ENCODE measurements at regions not wholly inside any gene's neighbourhood (a gene's known extent, or its start where the extent isn't known, plus 50 kb on each side); places are given as distances from the start of the nearest gene placed in this dataset.

DNA sequence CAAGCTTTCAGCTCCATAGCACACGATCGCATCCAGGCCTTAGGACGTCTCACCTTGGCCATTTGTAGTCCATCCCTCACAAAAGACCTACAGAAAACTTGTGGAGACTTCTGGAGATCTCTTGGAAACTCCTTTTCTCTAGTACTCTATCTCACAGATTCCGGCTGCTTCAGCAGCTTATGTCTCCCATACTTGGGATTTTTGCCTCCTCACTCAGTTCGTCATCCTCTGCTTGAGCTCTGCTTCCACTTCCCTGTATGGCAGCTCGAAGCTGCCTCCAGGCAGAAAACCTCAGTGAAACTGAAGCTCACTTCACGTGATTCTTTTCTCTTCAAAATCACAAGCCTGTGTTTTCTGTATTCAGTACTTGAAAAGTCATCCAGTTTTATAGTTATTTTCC lies 178.7 kb upstream of the GDF10 start:
- no peak for FAIRE-seq
- H3K36me3 ChIP-seq (ENCODE audit: control insufficient read depth in 2 of 2, extremely low read depth in 1 of 2, insufficient read depth in 2 of 2, low read length in 2 of 2): no peaks in the 10 kb centered on the region
- no peaks in the 10 kb centered on the region for H3K79me2 ChIP-seq (ENCODE audit: control insufficient read depth, insufficient read depth, low read length)
- no peak overlapping the region for H3K9ac ChIP-seq (ENCODE audit: control insufficient read depth, extremely low read depth, insufficient read depth, low read length)
- dilution Hi-C loops (cut with MboI; ENCODE audit: extremely low pct_ligation_motif_present, low sequenced_read_pairs): no loop called here
- H3K9me1 ChIP-seq (ENCODE audit: control insufficient read depth, extremely low read depth, insufficient read depth, low read length): no peaks in the 10 kb centered on the region
- TF ChIP-seq EZH2 (IDR thresholded peaks at IDR 0.05; ENCODE audit: low read length): no peak
- DNase-seq (ENCODE audit: low read depth, low spot score): no peak
- H3K27ac ChIP-seq (ENCODE audit: control insufficient read depth, insufficient read depth, low read length): no peak overlapping the region
- H3K4me2 ChIP-seq (ENCODE audit: control insufficient read depth, extremely low read depth, insufficient read depth, low read depth, low read length): no peak overlapping the region
- H2AFZ ChIP-seq (ENCODE audit: control insufficient read depth, low read length): no peak overlapping the region
- H3K4me1 ChIP-seq (ENCODE audit: control insufficient read depth, extremely low read depth, insufficient read depth, low read length): no peaks in the 10 kb centered on the region
- no peak overlapping the region for H3K4me3 ChIP-seq (ENCODE audit: control insufficient read depth in 2 of 3, extremely low read depth in 1 of 3, insufficient read depth in 2 of 3, low read depth in 1 of 3, low read length in 3 of 3)
- H3K9me3 ChIP-seq (ENCODE audit: control insufficient read depth, low read depth, low read length): no peaks in the 10 kb centered on the region
- H4K20me1 ChIP-seq (ENCODE audit: control insufficient read depth, extremely low read depth, insufficient read depth, low read length): no peaks in the 10 kb centered on the region
- H3K27me3 ChIP-seq (ENCODE audit: control insufficient read depth, extremely low read depth, insufficient read depth, low read length): peaks cover 21% of the 10 kb centered on the region

DNA sequence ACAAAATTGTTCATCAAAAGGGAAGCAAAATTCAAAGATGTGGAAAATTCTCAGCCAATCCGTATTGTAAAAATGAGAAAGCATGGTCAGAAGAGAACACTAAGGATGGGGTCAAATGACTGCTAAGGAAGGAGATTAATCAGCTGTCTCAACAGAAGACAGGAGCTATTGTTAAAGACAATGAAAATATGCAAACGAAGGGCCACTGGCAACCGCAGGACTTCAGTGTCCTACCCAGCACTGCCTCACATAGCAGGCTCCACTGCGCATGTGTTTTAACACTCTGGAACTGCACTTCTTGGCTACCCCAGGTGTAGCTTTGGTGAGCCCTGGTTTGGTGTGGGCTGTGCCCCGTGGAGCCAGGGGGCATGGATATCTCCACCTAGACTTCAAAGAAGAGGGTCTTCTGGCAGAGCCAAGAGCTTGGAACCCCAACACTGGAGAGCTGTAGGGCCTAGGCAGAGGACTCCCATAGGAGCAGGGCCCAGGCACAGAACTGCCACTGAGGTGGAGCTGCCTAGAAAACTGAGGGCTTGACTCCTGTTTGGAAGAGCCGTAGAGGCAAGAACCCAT lies 176.2 kb upstream of the GDF10 start:
- FAIRE-seq: no peak
- no peaks in the 10 kb centered on the region for H3K36me3 ChIP-seq (ENCODE audit: control insufficient read depth in 2 of 2, extremely low read depth in 1 of 2, insufficient read depth in 2 of 2, low read length in 2 of 2)
- TF ChIP-seq EZH2 (IDR thresholded peaks at IDR 0.05; ENCODE audit: low read length): no peak
- TF ChIP-seq, protein P1, sequence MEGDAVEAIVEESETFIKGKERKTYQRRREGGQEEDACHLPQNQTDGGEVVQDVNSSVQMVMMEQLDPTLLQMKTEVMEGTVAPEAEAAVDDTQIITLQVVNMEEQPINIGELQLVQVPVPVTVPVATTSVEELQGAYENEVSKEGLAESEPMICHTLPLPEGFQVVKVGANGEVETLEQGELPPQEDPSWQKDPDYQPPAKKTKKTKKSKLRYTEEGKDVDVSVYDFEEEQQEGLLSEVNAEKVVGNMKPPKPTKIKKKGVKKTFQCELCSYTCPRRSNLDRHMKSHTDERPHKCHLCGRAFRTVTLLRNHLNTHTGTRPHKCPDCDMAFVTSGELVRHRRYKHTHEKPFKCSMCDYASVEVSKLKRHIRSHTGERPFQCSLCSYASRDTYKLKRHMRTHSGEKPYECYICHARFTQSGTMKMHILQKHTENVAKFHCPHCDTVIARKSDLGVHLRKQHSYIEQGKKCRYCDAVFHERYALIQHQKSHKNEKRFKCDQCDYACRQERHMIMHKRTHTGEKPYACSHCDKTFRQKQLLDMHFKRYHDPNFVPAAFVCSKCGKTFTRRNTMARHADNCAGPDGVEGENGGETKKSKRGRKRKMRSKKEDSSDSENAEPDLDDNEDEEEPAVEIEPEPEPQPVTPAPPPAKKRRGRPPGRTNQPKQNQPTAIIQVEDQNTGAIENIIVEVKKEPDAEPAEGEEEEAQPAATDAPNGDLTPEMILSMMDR (optimal IDR thresholded peaks at IDR 0.05 in 1 of 3, IDR thresholded peaks at IDR 0.05 in 1 of 3, conservative IDR thresholded peaks at IDR 0.05 in 1 of 3; ENCODE audit: extremely low read depth in 1 of 3, insufficient read depth in 2 of 3, low read length in 3 of 3): no peak
- H4K20me1 ChIP-seq (ENCODE audit: control insufficient read depth, extremely low read depth, insufficient read depth, low read length): no peaks in the 10 kb centered on the region
- DNase-seq (ENCODE audit: low read depth, low spot score): no peak
- no peak overlapping the region for H2AFZ ChIP-seq (ENCODE audit: control insufficient read depth, low read length)
- H3K4me1 ChIP-seq (ENCODE audit: control insufficient read depth, extremely low read depth, insufficient read depth, low read length): no peaks in the 10 kb centered on the region
- no peak overlapping the region for H3K27ac ChIP-seq (ENCODE audit: control insufficient read depth, insufficient read depth, low read length)
- peaks cover 9% of the 10 kb centered on the region for H3K27me3 ChIP-seq (ENCODE audit: control insufficient read depth, extremely low read depth, insufficient read depth, low read length)
- no peak overlapping the region for H3K9ac ChIP-seq (ENCODE audit: control insufficient read depth, extremely low read depth, insufficient read depth, low read length)
- no peak overlapping the region for H3K4me3 ChIP-seq (ENCODE audit: control insufficient read depth in 2 of 3, extremely low read depth in 1 of 3, insufficient read depth in 2 of 3, low read depth in 1 of 3, low read length in 3 of 3)
- H3K9me3 ChIP-seq (ENCODE audit: control insufficient read depth, low read depth, low read length): no peaks in the 10 kb centered on the region
- no peak overlapping the region for H3K4me2 ChIP-seq (ENCODE audit: control insufficient read depth, extremely low read depth, insufficient read depth, low read depth, low read length)
- no peaks in the 10 kb centered on the region for H3K79me2 ChIP-seq (ENCODE audit: control insufficient read depth, insufficient read depth, low read length)
- dilution Hi-C loops (cut with MboI; ENCODE audit: extremely low pct_ligation_motif_present, low sequenced_read_pairs): no loop called here
- no peaks in the 10 kb centered on the region for H3K9me1 ChIP-seq (ENCODE audit: control insufficient read depth, extremely low read depth, insufficient read depth, low read length)

DNA sequence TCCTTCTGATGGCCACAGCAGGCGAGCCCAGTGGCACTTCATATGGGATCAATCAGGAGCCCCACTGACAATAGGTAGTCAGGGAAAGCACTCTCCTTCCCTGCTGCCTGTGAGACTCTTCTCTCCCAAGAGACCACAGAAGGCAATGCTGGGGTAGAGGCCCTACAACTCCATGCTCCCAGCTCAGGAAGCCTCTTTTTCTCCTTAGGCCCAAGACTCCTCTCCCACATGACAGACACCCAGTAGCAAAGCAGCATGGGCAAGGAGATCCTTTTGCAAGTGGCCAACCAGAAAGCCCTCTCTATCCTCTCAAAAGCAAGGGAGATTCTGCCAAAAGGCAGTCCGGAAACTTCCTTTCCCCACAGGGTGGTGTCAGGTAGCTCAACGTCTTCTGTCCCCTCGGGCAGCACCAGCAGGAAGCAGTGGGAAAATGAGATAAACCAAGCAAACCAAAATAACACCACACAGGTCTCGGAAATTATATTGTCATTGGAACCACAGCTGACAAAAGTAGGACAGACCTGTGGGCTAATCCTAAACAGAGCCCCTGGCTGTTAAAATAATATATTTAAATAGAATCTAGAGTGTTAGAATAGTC lies 172.7 kb upstream of the GDF10 start:
- no peaks in the 10 kb centered on the region for H3K9me1 ChIP-seq (ENCODE audit: control insufficient read depth, extremely low read depth, insufficient read depth, low read length)
- no peak for TF ChIP-seq EZH2 (IDR thresholded peaks at IDR 0.05; ENCODE audit: low read length)
- TF ChIP-seq, protein P1 (optimal IDR thresholded peaks at IDR 0.05 in 1 of 3, IDR thresholded peaks at IDR 0.05 in 1 of 3, conservative IDR thresholded peaks at IDR 0.05 in 1 of 3; ENCODE audit: extremely low read depth in 1 of 3, insufficient read depth in 2 of 3, low read length in 3 of 3): no peak
- H4K20me1 ChIP-seq (ENCODE audit: control insufficient read depth, extremely low read depth, insufficient read depth, low read length): no peaks in the 10 kb centered on the region
- H3K9ac ChIP-seq (ENCODE audit: control insufficient read depth, extremely low read depth, insufficient read depth, low read length): no peak overlapping the region
- no peak for DNase-seq (ENCODE audit: low read depth, low spot score)
- dilution Hi-C loops (cut with MboI; ENCODE audit: extremely low pct_ligation_motif_present, low sequenced_read_pairs): no loop called here
- H3K79me2 ChIP-seq (ENCODE audit: control insufficient read depth, insufficient read depth, low read length): no peaks in the 10 kb centered on the region
- no peaks in the 10 kb centered on the region for H3K4me1 ChIP-seq (ENCODE audit: control insufficient read depth, extremely low read depth, insufficient read depth, low read length)
- H3K4me3 ChIP-seq (ENCODE audit: control insufficient read depth in 2 of 3, extremely low read depth in 1 of 3, insufficient read depth in 2 of 3, low read depth in 1 of 3, low read length in 3 of 3): no peak overlapping the region
- H3K9me3 ChIP-seq (ENCODE audit: control insufficient read depth, low read depth, low read length): no peaks in the 10 kb centered on the region
- FAIRE-seq: no peak
- H3K36me3 ChIP-seq (ENCODE audit: control insufficient read depth in 2 of 2, extremely low read depth in 1 of 2, insufficient read depth in 2 of 2, low read length in 2 of 2): no peaks in the 10 kb centered on the region
- H3K27me3 ChIP-seq (ENCODE audit: control insufficient read depth, extremely low read depth, insufficient read depth, low read length): no peaks in the 10 kb centered on the region
- H3K4me2 ChIP-seq (ENCODE audit: control insufficient read depth, extremely low read depth, insufficient read depth, low read depth, low read length): no peak overlapping the region
- H3K27ac ChIP-seq (ENCODE audit: control insufficient read depth, insufficient read depth, low read length): no peak overlapping the region
- H2AFZ ChIP-seq (ENCODE audit: control insufficient read depth, low read length): no peak overlapping the region
